Astrocyte (in vitro differentiated cells and primary cell): ENCODE measurements at regions not wholly inside any gene's neighbourhood (a gene's known extent, or its start where the extent isn't known, plus 50 kb on each side); places are given as distances from the start of the nearest gene placed in this dataset.

Experiments
- EZH2 ChIP-seq: IDR thresholded peaks from 2 replicates; pipeline ENCODE4 v1.6.1; 2012; ENCODE audit warnings: mild to moderate bottlenecking, low read length, inconsistent platforms; ENCODE audit not compliant: insufficient read depth
- TF ChIP-seq, protein P1 (sequence below): IDR thresholded peaks from 2 replicates; pipeline ENCODE4 v1.5.1; 2011; ENCODE audit warnings: low read depth, mild to moderate bottlenecking, inconsistent platforms, low read length, moderate library complexity; ENCODE audit not compliant: insufficient read depth

- TF ChIP-seq, protein P1, sequence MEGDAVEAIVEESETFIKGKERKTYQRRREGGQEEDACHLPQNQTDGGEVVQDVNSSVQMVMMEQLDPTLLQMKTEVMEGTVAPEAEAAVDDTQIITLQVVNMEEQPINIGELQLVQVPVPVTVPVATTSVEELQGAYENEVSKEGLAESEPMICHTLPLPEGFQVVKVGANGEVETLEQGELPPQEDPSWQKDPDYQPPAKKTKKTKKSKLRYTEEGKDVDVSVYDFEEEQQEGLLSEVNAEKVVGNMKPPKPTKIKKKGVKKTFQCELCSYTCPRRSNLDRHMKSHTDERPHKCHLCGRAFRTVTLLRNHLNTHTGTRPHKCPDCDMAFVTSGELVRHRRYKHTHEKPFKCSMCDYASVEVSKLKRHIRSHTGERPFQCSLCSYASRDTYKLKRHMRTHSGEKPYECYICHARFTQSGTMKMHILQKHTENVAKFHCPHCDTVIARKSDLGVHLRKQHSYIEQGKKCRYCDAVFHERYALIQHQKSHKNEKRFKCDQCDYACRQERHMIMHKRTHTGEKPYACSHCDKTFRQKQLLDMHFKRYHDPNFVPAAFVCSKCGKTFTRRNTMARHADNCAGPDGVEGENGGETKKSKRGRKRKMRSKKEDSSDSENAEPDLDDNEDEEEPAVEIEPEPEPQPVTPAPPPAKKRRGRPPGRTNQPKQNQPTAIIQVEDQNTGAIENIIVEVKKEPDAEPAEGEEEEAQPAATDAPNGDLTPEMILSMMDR = no peak
- TF ChIP-seq EZH2 = no peak
Observed at GRCh38 chr4:10947898-10948297, 263.3 kb upstream of the CLNK start.
